ENCODE measurements at regions not wholly inside any gene's neighbourhood (a gene's known extent, or its start where the extent isn't known, plus 50 kb on each side); places are given as distances from the start of the nearest gene placed in this dataset.

GRCh38 chr3:64464955-64465354 is 222.8 kb downstream of the ADAMTS9 start:
- no peak for ATAC-seq

GRCh38 chr3:64463981-64464380 is 223.8 kb downstream of the ADAMTS9 start:
- H3K9me3 ChIP-seq: no peaks in the 10 kb centered on the region
- 40% methylated on average over 3 of the region's 4 CpGs for WGBS (ENCODE audit: insufficient coverage, low coverage, low lambda C conversion rate, missing lambda C conversion rate)
- intact Hi-C loops (cut with DNase I): no loop called here
- H3K27me3 ChIP-seq: no peaks in the 10 kb centered on the region
- DNase-seq (no peak), ATAC-seq (no peak)
- H3K4me3 ChIP-seq: no peak overlapping the region
- H3K36me3 ChIP-seq: no peaks in the 10 kb centered on the region
- TF ChIP-seq CTCF (IDR thresholded peaks at IDR 0.05) (no peak), POLR2A (IDR thresholded peaks at IDR 0.05) (no peak)
- no peak overlapping the region for H3K27ac ChIP-seq
- no peaks in the 10 kb centered on the region for H3K4me1 ChIP-seq

More at GRCh38 chr3:64464955-64465354, 222.8 kb downstream of the ADAMTS9 start:
- intact Hi-C loops (cut with DNase I): no loop called here
- Histone ChIP-seq H3K9me3 (no peaks in the 10 kb centered on the region), H3K36me3 (no peaks in the 10 kb centered on the region), H3K27me3 (no peaks in the 10 kb centered on the region), H3K4me3 (no peak overlapping the region), H3K4me1 (no peaks in the 10 kb centered on the region), H3K27ac (no peak overlapping the region)
- WGBS (ENCODE audit: insufficient coverage, low coverage, low lambda C conversion rate, missing lambda C conversion rate): 86% methylated on average over 6 of the region's 6 CpGs
- TF ChIP-seq POLR2A (IDR thresholded peaks at IDR 0.05) (no peak), CTCF (IDR thresholded peaks at IDR 0.05) (no peak)
- no peak for DNase-seq

GRCh38 chr3:64462203-64462602 is 225.6 kb downstream of the ADAMTS9 start:
- H3K4me3 ChIP-seq: no peak overlapping the region
- DNase-seq: no peak
- no peaks in the 10 kb centered on the region for H3K27me3 ChIP-seq
- intact Hi-C loops (cut with DNase I): no loop called here
- H3K9me3 ChIP-seq: no peaks in the 10 kb centered on the region
- no peak for TF ChIP-seq CTCF (IDR thresholded peaks at IDR 0.05)
- TF ChIP-seq POLR2A (IDR thresholded peaks at IDR 0.05): no peak
- WGBS (ENCODE audit: insufficient coverage, low coverage, low lambda C conversion rate, missing lambda C conversion rate): 39% methylated on average over 5 of the region's 5 CpGs
- no peaks in the 10 kb centered on the region for H3K4me1 ChIP-seq
- peak in 2 of 4 donors; percentile 23 to 36 for ATAC-seq
- H3K27ac ChIP-seq: no peak overlapping the region
- H3K36me3 ChIP-seq: no peaks in the 10 kb centered on the region

GRCh38 chr3:64460877-64461276 is 226.9 kb downstream of the ADAMTS9 start:
- 67% methylated on average over 1 of the region's 5 CpGs for WGBS (ENCODE audit: insufficient coverage, low coverage, low lambda C conversion rate, missing lambda C conversion rate)
- intact Hi-C loops (cut with DNase I): no loop called here
- ATAC-seq: no peak

More at GRCh38 chr3:64460877-64461276, 226.9 kb downstream of the ADAMTS9 start:
- no peaks in the 10 kb centered on the region for H3K4me1 ChIP-seq
- TF ChIP-seq POLR2A (IDR thresholded peaks at IDR 0.05): no peak
- no peak for TF ChIP-seq CTCF (IDR thresholded peaks at IDR 0.05)
- DNase-seq: no peak
- H3K36me3 ChIP-seq: no peaks in the 10 kb centered on the region
- H3K27ac ChIP-seq: no peak overlapping the region
- H3K4me3 ChIP-seq: no peak overlapping the region
- H3K27me3 ChIP-seq: no peaks in the 10 kb centered on the region
- H3K9me3 ChIP-seq: no peaks in the 10 kb centered on the region
